Uterus (tissue), 2 donors: ENCODE measurements at regions not wholly inside any gene's neighbourhood (a gene's known extent, or its start where the extent isn't known, plus 50 kb on each side); places are given as distances from the start of the nearest gene placed in this dataset.

ENCODE experiments used
- POLR2A ChIP-seq, 2 donors: fragments of 450-650 bp; IDR thresholded peaks; one replicate each; pipeline ENCODE4 v1.6.1; 2016; ENCODE audit warnings: antibody characterized with exemption in 2 of 2, mild to moderate bottlenecking in 1 of 2, moderate library complexity in 1 of 2
- TF ChIP-seq, protein P1 (sequence below), 4 experiments: fragments of 200-600 bp in 2 of 4; fragments of 450-650 bp in 2 of 4; sonication (generic) in 2 of 4; IDR thresholded peaks; one replicate each; pipeline ENCODE4 v1.5.1; 2016 to 2019; ENCODE audit warnings: antibody characterized with exemption in 4 of 4, mild to moderate bottlenecking in 2 of 4, moderate library complexity in 1 of 4

DNA sequence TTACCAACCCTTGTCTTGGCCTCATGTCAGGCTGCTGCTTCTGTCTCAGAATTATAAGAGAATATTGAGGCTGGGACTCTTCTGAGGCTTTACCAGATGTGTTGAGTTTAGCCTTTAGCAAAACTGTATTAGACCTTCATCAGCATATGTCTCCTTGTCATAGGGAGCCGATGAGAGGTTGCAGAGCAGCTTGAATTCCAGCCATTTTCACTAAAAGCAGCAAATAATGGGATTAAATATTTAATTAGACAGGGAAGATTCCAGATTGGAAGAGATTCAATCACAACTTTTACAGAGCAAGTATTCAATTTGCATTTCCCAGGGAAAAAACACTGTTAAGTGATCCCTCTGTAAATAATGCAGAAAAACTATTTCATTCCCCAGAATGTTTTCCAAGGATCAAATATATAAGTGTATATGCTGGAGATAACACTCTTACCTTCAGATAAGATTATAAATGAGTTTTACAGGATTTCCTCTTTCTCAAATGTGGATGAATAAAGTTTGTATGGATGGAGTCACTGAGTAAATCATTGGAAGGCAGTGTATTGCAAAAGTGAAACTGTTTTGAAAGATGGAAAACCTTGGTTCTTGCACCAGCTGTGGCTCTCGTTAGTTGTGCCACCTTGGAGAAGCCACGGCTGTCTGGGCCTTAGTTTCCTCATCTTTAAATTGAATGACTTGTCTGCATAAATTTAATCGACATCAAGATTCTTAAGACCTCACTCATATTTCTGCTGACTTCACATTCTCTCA lies 466.4 kb upstream of the SGO1 start:
- TF ChIP-seq, protein P1, sequence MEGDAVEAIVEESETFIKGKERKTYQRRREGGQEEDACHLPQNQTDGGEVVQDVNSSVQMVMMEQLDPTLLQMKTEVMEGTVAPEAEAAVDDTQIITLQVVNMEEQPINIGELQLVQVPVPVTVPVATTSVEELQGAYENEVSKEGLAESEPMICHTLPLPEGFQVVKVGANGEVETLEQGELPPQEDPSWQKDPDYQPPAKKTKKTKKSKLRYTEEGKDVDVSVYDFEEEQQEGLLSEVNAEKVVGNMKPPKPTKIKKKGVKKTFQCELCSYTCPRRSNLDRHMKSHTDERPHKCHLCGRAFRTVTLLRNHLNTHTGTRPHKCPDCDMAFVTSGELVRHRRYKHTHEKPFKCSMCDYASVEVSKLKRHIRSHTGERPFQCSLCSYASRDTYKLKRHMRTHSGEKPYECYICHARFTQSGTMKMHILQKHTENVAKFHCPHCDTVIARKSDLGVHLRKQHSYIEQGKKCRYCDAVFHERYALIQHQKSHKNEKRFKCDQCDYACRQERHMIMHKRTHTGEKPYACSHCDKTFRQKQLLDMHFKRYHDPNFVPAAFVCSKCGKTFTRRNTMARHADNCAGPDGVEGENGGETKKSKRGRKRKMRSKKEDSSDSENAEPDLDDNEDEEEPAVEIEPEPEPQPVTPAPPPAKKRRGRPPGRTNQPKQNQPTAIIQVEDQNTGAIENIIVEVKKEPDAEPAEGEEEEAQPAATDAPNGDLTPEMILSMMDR (IDR thresholded peaks at IDR 0.05) = no peak
- no peak for TF ChIP-seq POLR2A (IDR thresholded peaks at IDR 0.05)
